ENCODE measurements at regions not wholly inside any gene's neighbourhood (a gene's known extent, or its start where the extent isn't known, plus 50 kb on each side); places are given as distances from the start of the nearest gene placed in this dataset.

DNA sequence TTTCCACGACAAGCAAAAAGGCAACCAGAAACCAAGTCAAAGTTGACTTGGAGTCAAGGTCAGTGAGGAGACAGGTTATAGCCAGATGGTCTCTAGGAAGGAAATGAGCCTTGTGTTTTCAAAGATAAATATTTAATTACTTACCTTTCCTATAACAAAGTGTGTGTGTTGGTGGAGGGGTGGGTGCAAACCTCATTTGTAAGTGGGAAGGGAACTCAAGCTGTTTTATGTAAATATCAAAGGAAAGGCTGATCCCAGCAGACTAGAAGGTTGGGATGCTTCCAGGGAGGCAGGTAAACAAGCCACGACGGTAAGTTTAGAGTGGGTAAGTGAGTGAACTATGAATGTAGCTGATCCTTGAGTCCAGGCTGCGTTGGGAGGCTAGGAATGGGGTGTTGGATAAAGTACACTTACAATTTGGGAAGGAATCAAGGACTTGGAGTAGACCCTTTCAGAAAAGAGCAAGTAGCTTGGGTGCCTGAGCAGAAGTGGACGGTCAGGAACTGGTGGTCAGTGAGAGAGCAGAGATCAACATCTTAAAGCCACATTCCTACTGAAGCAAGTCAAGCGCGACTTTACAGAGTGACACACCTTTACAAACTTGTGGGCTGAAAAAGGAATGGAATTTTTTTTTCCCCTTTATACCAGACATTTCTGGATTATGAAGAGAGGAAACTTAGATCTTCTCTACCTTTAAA, 82.0 kb upstream of the TBL1XR1 start:
- TF ChIP-seq, protein P1, sequence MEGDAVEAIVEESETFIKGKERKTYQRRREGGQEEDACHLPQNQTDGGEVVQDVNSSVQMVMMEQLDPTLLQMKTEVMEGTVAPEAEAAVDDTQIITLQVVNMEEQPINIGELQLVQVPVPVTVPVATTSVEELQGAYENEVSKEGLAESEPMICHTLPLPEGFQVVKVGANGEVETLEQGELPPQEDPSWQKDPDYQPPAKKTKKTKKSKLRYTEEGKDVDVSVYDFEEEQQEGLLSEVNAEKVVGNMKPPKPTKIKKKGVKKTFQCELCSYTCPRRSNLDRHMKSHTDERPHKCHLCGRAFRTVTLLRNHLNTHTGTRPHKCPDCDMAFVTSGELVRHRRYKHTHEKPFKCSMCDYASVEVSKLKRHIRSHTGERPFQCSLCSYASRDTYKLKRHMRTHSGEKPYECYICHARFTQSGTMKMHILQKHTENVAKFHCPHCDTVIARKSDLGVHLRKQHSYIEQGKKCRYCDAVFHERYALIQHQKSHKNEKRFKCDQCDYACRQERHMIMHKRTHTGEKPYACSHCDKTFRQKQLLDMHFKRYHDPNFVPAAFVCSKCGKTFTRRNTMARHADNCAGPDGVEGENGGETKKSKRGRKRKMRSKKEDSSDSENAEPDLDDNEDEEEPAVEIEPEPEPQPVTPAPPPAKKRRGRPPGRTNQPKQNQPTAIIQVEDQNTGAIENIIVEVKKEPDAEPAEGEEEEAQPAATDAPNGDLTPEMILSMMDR (IDR thresholded peaks at IDR 0.05; ENCODE audit: unreplicated experiment) = no peak
- no TSS peak for BruUV-seq (replicated peaks)
- no peaks in the 10 kb centered on the region for H3K27me3 Mint-ChIP-seq (ENCODE audit: unreplicated experiment)
- H3K4me1 Mint-ChIP-seq (ENCODE audit: low read depth, unreplicated experiment) = peaks cover 12% of the 10 kb centered on the region
- H3K4me3 Mint-ChIP-seq (ENCODE audit: low read depth, unreplicated experiment) = no peak overlapping the region
- peak overlapping the region; percentile 11 for H3K27ac Mint-ChIP-seq (ENCODE audit: unreplicated experiment)
- CTCF ChIA-PET = no interaction called here
- no peaks in the 10 kb centered on the region for H3K36me3 Mint-ChIP-seq (ENCODE audit: insufficient read depth, unreplicated experiment)
- intact Hi-C loops (cut with micrococcal nuclease; ENCODE audit: unreplicated experiment) = no loop called here
- no peak for DNase-seq
- H3K9me3 Mint-ChIP-seq (ENCODE audit: low read depth, unreplicated experiment) = no peaks in the 10 kb centered on the region

DNA sequence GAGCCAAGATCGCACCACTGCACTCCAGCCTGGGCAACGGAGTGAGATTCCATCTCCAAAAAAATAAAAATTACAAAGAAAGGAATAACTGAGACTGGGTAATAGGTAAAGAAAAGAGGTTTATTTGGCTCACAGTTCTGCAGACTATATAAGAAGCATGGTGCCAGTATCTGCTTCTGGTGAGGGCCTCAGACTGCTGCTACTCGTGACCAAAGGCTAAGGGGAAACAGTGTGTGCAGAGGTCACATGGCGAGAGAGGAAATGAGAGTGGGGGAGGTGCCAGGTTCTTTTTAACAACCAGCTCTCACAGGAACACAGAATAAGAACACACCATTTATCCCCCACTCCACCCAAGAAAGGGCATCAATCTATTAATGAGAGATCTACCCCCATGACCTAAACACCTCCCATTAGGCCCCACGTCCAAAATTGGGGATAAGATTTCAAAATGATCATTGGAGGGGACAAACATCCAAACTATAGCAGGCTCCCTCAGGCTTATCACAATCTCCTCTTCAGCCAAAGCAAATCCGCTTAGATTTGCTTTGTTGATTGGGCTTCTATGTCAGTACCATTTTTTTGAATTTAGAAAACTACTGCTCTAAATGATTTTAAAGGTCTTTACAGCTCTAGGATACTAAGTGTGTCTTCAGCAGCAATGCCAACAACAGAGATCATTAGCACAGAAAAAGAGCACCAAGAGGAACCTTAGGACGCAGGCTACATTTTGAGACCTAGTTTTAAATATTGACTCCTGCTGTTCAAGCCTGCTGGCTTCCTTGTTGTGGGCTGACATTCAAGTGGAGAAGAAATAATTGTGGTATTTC, 84.2 kb upstream of the TBL1XR1 start:
- DNase-seq = no peak
- H3K27ac Mint-ChIP-seq (ENCODE audit: unreplicated experiment) = no peak overlapping the region
- H3K36me3 Mint-ChIP-seq (ENCODE audit: insufficient read depth, unreplicated experiment) = peaks cover 4% of the 10 kb centered on the region
- no peak overlapping the region for H3K4me3 Mint-ChIP-seq (ENCODE audit: low read depth, unreplicated experiment)
- BruUV-seq (replicated peaks) = no TSS peak
- intact Hi-C loops (cut with micrococcal nuclease; ENCODE audit: unreplicated experiment) = no loop called here
- H3K27me3 Mint-ChIP-seq (ENCODE audit: unreplicated experiment) = no peaks in the 10 kb centered on the region
- CTCF ChIA-PET = no interaction called here
- TF ChIP-seq, protein P1 (IDR thresholded peaks at IDR 0.05; ENCODE audit: unreplicated experiment) = no peak
- H3K4me1 Mint-ChIP-seq (ENCODE audit: low read depth, unreplicated experiment) = peaks cover 31% of the 10 kb centered on the region
- no peaks in the 10 kb centered on the region for H3K9me3 Mint-ChIP-seq (ENCODE audit: low read depth, unreplicated experiment)

DNA sequence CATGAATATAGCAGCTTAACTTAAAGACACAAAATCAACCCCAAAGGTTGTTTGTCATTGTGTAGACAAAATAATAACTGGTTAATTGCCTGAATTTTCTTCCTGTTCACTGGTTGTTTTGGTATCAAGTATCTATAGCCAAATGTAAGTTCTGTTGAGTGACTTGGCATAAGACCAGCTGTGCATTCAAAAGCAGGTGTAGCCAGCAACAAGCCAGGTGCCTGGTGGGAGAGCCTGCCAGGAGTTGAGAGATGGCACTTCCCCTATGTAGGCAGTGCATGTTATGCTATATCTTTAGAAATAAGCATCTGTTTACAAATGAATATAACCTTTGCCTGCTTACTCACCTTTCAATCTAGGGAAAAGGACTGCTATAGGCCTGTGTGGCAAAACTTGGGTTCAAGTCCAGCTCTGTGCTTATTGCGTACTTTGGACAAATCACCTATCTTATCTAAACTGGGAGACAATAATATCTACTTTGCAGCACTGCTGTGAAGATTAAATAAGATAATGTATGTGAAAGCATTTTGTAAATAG, 84.9 kb upstream of the TBL1XR1 start:
- no peak overlapping the region for H3K27ac Mint-ChIP-seq (ENCODE audit: unreplicated experiment)

DNA sequence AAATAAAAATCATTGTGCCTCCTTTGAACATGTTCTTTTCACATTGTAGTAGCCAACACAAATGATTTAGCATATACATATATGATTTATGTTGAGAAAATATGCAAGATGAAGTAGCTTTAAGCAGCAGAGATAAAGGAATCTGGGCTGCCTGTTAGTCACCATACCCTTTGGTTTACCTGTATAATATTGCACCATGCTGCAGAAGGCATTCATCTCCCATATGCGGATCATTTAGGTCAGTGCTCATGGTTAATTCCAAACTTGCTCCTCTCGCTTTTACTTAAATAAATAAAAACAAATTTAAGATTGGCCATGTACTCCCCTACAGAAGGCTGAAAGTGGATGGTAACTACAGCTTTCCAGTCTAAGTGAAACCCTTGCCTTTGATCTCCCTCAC, 86.7 kb upstream of the TBL1XR1 start:
- Mint-ChIP-seq H3K27me3 (ENCODE audit: unreplicated experiment) (no peaks in the 10 kb centered on the region), H3K4me1 (ENCODE audit: low read depth, unreplicated experiment) (peaks cover 36% of the 10 kb centered on the region), H3K9me3 (ENCODE audit: low read depth, unreplicated experiment) (no peaks in the 10 kb centered on the region), H3K36me3 (ENCODE audit: insufficient read depth, unreplicated experiment) (peaks cover 4% of the 10 kb centered on the region), H3K27ac (ENCODE audit: unreplicated experiment) (no peak overlapping the region), H3K4me3 (ENCODE audit: low read depth, unreplicated experiment) (no peak overlapping the region)
- BruUV-seq (replicated peaks) = no TSS peak
- TF ChIP-seq, protein P1 (IDR thresholded peaks at IDR 0.05; ENCODE audit: unreplicated experiment) = no peak
- DNase-seq = no peak
- intact Hi-C loops (cut with micrococcal nuclease; ENCODE audit: unreplicated experiment) = no loop called here
- CTCF ChIA-PET = no interaction called here

More for the DNA sequence above, 84.9 kb upstream of the TBL1XR1 start:
- no peak for DNase-seq
- Mint-ChIP-seq H3K27me3 (ENCODE audit: unreplicated experiment) (no peaks in the 10 kb centered on the region), H3K4me3 (ENCODE audit: low read depth, unreplicated experiment) (no peak overlapping the region), H3K4me1 (ENCODE audit: low read depth, unreplicated experiment) (peaks cover 38% of the 10 kb centered on the region), H3K36me3 (ENCODE audit: insufficient read depth, unreplicated experiment) (peaks cover 4% of the 10 kb centered on the region), H3K9me3 (ENCODE audit: low read depth, unreplicated experiment) (no peaks in the 10 kb centered on the region)
- CTCF ChIA-PET = no interaction called here
- intact Hi-C loops (cut with micrococcal nuclease; ENCODE audit: unreplicated experiment) = no loop called here
- TF ChIP-seq, protein P1 (IDR thresholded peaks at IDR 0.05; ENCODE audit: unreplicated experiment) = no peak
- no TSS peak for BruUV-seq (replicated peaks)

Measured in Calu3 (cell line).